NCI-H460 (cell line): ENCODE measurements at regions not wholly inside any gene's neighbourhood (a gene's known extent, or its start where the extent isn't known, plus 50 kb on each side); places are given as distances from the start of the nearest gene placed in this dataset.

Experiments
- DNase-seq: peaks from one replicate; pipeline ENCODE4 v3.0.0-alpha.2; 2016; ENCODE audit warnings: low read depth; ENCODE audit errors: extremely low read depth

- no peak for DNase-seq
Observed at GRCh38 chr5:116658830-116659229, 84.2 kb upstream of the SEMA6A start.

- DNase-seq: no peak
Observed at GRCh38 chr5:116658141-116658540, 83.5 kb upstream of the SEMA6A start.

GRCh38 chr5:116655431-116655830, 80.8 kb upstream of the SEMA6A start:
- no peak for DNase-seq

- no peak for DNase-seq
Observed at GRCh38 chr5:116654925-116655324, 80.3 kb upstream of the SEMA6A start.

- peak; percentile 11 for DNase-seq
Observed at GRCh38 chr5:116652903-116653302, 78.3 kb upstream of the SEMA6A start.

- peak; percentile 90 for DNase-seq
Observed at GRCh38 chr5:116652196-116652729, 77.6 kb upstream of the SEMA6A start.

GRCh38 chr5:116651653-116652052, 77.0 kb upstream of the SEMA6A start:
- no peak for DNase-seq

- DNase-seq: no peak
Observed at GRCh38 chr5:116650964-116651363, 76.3 kb upstream of the SEMA6A start.

GRCh38 chr5:116650544-116650943, 75.9 kb upstream of the SEMA6A start:
- DNase-seq: no peak

- DNase-seq: peak; percentile 84
Observed at GRCh38 chr5:116646611-116647289, 72.1 kb upstream of the SEMA6A start.

- DNase-seq: no peak
Observed at GRCh38 chr5:116645627-116646026, 71.0 kb upstream of the SEMA6A start.

GRCh38 chr5:116640236-116640635, 65.6 kb upstream of the SEMA6A start:
- no peak for DNase-seq

- no peak for DNase-seq
Observed at GRCh38 chr5:116637149-116637740, 62.6 kb upstream of the SEMA6A start.

- no peak for DNase-seq
Observed at GRCh38 chr5:116632890-116633289, 58.3 kb upstream of the SEMA6A start.

- no peak for DNase-seq
Observed at GRCh38 chr5:116631147-116631546, 56.5 kb upstream of the SEMA6A start.

- DNase-seq: no peak
Observed at GRCh38 chr5:116629168-116629567, 54.5 kb upstream of the SEMA6A start.

- no peak for DNase-seq
Observed at GRCh38 chr5:116626945-116627679, 52.5 kb upstream of the SEMA6A start.

- peak; percentile 43 for DNase-seq
Observed at GRCh38 chr5:116626272-116626723, 51.7 kb upstream of the SEMA6A start.
